ENCODE measurements at regions not wholly inside any gene's neighbourhood (a gene's known extent, or its start where the extent isn't known, plus 50 kb on each side); places are given as distances from the start of the nearest gene placed in this dataset.

DNA sequence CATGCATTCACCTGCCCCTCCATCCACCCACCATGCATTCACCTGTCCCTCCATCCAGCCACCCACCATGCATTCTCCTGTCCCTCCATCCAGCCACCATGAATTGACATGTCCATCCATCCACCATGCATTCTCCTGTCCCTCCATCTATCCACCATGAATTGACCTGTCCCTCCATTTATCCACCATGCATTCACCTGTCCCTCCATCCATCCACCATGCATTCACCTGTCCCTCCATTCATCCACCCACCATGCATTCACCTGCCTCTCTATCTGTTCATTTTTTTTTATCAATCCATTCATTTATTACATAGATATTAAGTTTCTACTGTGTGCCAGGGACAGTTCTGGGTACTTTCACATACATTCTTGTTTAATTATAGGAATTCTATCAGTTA lies 69.2 kb downstream of the MYCN start:
- no peak for DNase-seq (ENCODE audit: low read depth)
- TF ChIP-seq, protein P1, sequence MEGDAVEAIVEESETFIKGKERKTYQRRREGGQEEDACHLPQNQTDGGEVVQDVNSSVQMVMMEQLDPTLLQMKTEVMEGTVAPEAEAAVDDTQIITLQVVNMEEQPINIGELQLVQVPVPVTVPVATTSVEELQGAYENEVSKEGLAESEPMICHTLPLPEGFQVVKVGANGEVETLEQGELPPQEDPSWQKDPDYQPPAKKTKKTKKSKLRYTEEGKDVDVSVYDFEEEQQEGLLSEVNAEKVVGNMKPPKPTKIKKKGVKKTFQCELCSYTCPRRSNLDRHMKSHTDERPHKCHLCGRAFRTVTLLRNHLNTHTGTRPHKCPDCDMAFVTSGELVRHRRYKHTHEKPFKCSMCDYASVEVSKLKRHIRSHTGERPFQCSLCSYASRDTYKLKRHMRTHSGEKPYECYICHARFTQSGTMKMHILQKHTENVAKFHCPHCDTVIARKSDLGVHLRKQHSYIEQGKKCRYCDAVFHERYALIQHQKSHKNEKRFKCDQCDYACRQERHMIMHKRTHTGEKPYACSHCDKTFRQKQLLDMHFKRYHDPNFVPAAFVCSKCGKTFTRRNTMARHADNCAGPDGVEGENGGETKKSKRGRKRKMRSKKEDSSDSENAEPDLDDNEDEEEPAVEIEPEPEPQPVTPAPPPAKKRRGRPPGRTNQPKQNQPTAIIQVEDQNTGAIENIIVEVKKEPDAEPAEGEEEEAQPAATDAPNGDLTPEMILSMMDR (IDR thresholded peaks at IDR 0.05; ENCODE audit: control insufficient read depth, extremely low read depth, insufficient read depth) = no peak
- H3K4me3 ChIP-seq (ENCODE audit: low read depth, low read length) = no peak overlapping the region

DNA sequence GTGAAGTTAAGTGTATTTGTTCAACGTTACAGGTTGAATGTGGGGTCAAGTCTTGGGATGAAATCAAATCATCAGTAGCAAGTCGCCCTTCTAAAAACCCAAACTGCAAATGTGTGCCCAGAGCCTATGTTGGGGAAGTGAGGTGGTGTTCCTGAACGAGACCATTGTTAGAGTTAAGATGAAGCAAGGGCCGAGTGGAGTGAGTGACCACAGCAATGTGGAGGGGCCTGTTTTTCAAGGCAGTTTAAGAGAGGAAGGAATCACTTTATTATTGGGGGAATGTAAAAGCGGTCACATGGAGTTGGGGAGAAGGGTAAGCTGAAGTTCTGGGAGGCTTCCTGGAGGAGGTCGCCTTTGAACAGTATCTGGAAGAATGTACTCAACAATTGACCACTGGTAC lies 68.5 kb downstream of the MYCN start:
- no peak for DNase-seq (ENCODE audit: low read depth)
- H3K4me3 ChIP-seq (ENCODE audit: low read depth, low read length) = no peak overlapping the region
- TF ChIP-seq, protein P1 (IDR thresholded peaks at IDR 0.05; ENCODE audit: control insufficient read depth, extremely low read depth, insufficient read depth) = no peak

DNA sequence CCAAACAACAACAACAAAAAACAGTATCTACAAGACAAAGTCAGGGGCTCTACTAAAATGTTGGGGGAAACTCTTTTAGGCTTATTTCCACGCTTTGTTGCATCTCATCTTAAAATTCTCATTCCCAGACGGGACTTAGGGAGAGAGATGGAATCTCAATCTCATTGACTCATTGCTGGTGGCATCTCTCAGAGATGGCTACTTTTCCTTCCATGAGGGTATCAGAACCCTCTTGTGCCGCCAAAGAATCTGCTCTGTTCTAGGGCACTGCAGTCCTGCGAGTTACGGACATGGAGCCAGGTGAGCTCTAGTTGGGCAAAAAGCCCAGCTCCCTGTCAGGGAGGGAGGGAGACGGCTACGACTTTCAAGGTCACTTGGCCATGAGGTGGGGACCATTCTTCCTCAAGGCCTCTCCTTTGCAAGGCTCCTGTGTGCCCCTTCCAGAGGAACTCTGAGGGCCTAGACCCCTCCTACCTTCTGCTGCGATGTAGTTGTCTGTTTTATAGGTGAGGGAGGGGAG lies 68.0 kb downstream of the MYCN start:
- TF ChIP-seq, protein P1 (IDR thresholded peaks at IDR 0.05; ENCODE audit: control insufficient read depth, extremely low read depth, insufficient read depth) = no peak
- DNase-seq (ENCODE audit: low read depth) = no peak
- H3K4me3 ChIP-seq (ENCODE audit: low read depth, low read length) = no peak overlapping the region

DNA sequence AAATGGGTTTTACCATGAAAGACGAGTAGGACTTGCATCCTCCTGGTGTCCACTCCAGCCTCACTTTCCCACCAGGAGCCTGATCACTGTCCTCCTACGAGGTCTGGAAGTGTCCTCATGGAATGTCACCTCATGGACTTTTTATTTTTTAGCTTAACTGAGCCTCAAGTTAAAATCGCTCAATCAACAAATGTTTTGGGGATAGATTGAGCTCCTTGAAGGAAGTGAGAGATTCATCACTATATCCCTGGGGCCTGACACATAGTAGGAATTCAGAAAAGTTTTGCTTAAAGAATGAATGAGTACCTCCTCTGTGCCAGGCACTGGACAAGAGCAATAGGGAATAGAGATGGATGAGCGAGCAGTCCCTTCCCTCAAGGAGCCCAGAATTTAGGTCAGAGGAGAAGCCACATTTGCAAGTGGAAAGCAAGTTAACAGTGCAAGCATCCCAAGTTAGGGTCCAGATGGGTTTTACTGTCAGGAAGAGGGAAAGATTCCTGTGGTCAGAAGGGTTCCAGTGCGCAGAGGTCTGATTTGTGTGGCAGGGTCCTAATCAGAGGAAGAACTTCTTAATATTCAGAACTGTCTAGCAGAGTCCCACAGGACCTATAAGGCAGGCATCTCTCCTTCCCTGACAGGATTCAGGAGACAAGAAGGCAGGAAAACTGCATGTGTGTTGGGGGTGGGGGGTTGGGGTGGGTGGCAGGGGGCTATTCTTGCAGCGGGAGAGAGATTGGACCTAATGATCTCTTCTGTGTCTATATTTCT lies 67.0 kb downstream of the MYCN start:
- H3K4me3 ChIP-seq (ENCODE audit: low read depth, low read length) = no peak overlapping the region
- no peak for DNase-seq (ENCODE audit: low read depth)
- TF ChIP-seq, protein P1 (IDR thresholded peaks at IDR 0.05; ENCODE audit: control insufficient read depth, extremely low read depth, insufficient read depth) = no peak

DNA sequence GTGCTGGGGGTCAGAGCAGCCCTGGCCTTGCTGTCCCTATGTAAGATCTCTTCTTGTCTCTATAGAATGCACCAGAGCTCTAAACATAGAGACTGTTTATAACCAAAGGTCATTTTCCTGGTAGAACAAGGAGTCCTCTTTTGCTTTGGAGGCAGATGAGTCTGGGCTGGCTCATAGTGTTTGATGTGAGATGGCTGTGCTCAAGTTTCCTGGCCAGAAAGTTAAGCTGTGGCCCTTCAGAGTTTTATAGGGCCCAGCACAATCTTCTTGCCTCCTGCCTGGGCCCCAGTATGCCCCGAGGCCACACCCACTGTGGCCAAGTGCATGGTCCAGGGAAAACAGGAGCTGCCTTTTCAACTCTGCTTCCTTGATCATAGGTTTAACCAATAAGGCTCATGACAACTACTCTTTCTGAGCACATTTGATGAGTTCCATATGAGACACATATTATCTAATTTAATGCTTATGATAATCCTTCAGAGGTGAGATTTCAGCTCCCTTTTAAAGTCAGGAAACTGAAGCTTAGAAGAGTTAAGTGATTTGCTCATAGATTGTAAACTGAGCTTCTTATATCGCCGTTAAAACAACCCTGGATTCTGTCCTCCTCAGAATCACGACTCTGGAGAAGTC lies 66.3 kb downstream of the MYCN start:
- H3K4me3 ChIP-seq (ENCODE audit: low read depth, low read length) = no peak overlapping the region
- DNase-seq (ENCODE audit: low read depth) = no peak
- TF ChIP-seq, protein P1 (IDR thresholded peaks at IDR 0.05; ENCODE audit: control insufficient read depth, extremely low read depth, insufficient read depth) = no peak

DNA sequence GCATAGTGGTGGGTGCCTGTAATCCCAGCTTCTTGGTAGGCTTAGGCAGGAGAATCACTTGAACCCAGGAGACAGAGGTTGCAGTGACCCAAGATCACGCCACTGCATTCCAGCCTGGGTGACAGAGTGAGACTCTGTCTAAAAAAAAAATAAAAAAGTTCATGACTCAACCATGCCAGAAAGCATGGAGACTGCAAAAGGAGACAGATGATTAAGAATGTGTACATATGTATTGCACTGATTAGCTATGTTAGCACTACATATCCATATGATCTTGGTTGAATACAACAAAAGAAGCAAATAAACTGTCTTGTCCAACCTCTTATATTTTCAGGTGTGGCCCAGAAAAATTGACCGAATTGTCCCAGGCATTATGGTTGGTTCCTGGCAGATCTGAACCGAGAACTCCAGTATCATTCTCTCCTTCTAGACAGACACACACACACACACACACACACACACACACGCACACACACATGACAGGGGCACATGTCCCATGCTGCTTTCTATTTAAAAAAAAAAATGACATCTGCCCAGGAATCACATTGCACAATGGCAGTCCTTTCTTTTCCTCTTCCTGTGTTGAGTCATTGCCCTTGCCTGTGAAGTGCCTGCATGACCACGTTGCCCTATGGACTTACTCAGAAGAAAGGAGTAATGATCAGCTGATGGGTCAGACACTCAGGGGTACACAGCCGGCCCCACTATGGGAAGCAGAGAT lies 65.6 kb downstream of the MYCN start:
- no peak overlapping the region for H3K4me3 ChIP-seq (ENCODE audit: low read depth, low read length)
- TF ChIP-seq, protein P1 (IDR thresholded peaks at IDR 0.05; ENCODE audit: control insufficient read depth, extremely low read depth, insufficient read depth) = no peak
- DNase-seq (ENCODE audit: low read depth) = no peak

Measured in LNCaP clone FGC (cell line).